Endothelial cell of umbilical vein (primary cell): ENCODE measurements at regions not wholly inside any gene's neighbourhood (a gene's known extent, or its start where the extent isn't known, plus 50 kb on each side); places are given as distances from the start of the nearest gene placed in this dataset.

Experiments
- BruUV-seq: library from RNA; stranded (reverse); fragments of 400-500 nt; replicated peaks from 2 replicates; lab custom pipeline; 2021; lab: Mats Ljungman, UMichigan
- CTCF ChIA-PET: fragments of 300-600, 350-600 bp; sonication (Branson Sonifier 250); formaldehyde crosslinking; loops from one replicate; lab custom pipeline; 2021; ENCODE audit warnings: antibody characterized with exemption, inconsistent platforms; lab: Charles Lee
- POLR2A ChIA-PET: fragments of 300-600, 350-600 bp; sonication (Branson Sonifier 250); formaldehyde crosslinking; loops from one replicate; lab custom pipeline; 2021; ENCODE audit warnings: antibody characterized with exemption, inconsistent platforms; lab: Charles Lee
- DNase-seq: peaks from one replicate; pipeline ENCODE4 v3.0.0-alpha.2; 2011; ENCODE audit warnings: low read depth, low spot score
- FAIRE-seq: peaks from 2 replicates; lab custom pipeline; 2011; peaks lifted over from hg19 to GRCh38; lab: Jason Lieb, UNC
- H2AFZ ChIP-seq: 2 replicates; pipeline ENCODE4 v1.6.0; 2012; ENCODE audit warnings: low read depth, low read length, control low read depth, inconsistent platforms
- H3K27ac ChIP-seq: 2 replicates; pipeline ENCODE4 v1.5.1; 2011; ENCODE audit warnings: low read depth, mild to moderate bottlenecking, control low read depth, low read length, moderate library complexity; ENCODE audit not compliant: insufficient read depth
- H3K27me3 ChIP-seq, 2 experiments: 2 replicates each; pipeline versions ENCODE4 v1.6.0 to v1.6.1; 2011; ENCODE audit warnings: low read length in 2 of 2, mixed read lengths in 1 of 2; ENCODE audit not compliant: control insufficient read depth in 2 of 2, insufficient read depth in 2 of 2
- H3K36me3 ChIP-seq, 2 experiments: 2 replicates in 1 of 2; 3 replicates in 1 of 2; pipeline ENCODE4 v1.5.1; 2011; ENCODE audit warnings: low read length in 2 of 2, mild to moderate bottlenecking in 1 of 2, moderate library complexity in 1 of 2; ENCODE audit not compliant: control insufficient read depth in 2 of 2, insufficient read depth in 2 of 2; ENCODE audit errors: extremely low read depth in 1 of 2
- H3K4me1 ChIP-seq: 3 replicates; pipeline ENCODE4 v1.5.1; 2011; ENCODE audit warnings: mild to moderate bottlenecking, low read length; ENCODE audit not compliant: control insufficient read depth, insufficient read depth; ENCODE audit errors: extremely low read depth
- H3K4me2 ChIP-seq: 2 replicates; pipeline ENCODE4 v1.6.1; 2011; ENCODE audit warnings: low read length, control low read depth, mixed read lengths; ENCODE audit not compliant: insufficient read depth
- H3K4me3 ChIP-seq, 3 experiments: fragments of 200-600 bp in 1 of 3; sonication (generic), shearing (Covaris generic) in 1 of 3; replicated peaks in 1 of 3; 2 replicates each; pipeline ENCODE4 v1.5.1; 2011 to 2016; ENCODE audit warnings: control low read depth in 3 of 3, low read length in 3 of 3, mild to moderate bottlenecking in 2 of 3, inconsistent platforms in 1 of 3, low read depth in 1 of 3, moderate library complexity in 1 of 3; ENCODE audit not compliant: insufficient read depth in 1 of 3
- H3K79me2 ChIP-seq: 2 replicates; pipeline ENCODE4 v1.6.0; 2012; ENCODE audit warnings: low read length, inconsistent platforms; ENCODE audit not compliant: control insufficient read depth, insufficient read depth
- H3K9ac ChIP-seq: replicated peaks from 2 replicates; pipeline ENCODE3; 2011; ENCODE audit warnings: low read length, control low read depth; ENCODE audit not compliant: insufficient read depth; ENCODE audit errors: extremely low read depth
- H3K9me1 ChIP-seq: replicated peaks from 3 replicates; pipeline ENCODE4 v1.6.0; 2011; ENCODE audit warnings: mild to moderate bottlenecking, low read length; ENCODE audit not compliant: control insufficient read depth, insufficient read depth; ENCODE audit errors: extremely low read depth
- H3K9me3 ChIP-seq: replicated peaks from 2 replicates; pipeline ENCODE4 v1.5.1; 2012; ENCODE audit warnings: low read length, inconsistent platforms; ENCODE audit not compliant: control insufficient read depth, insufficient read depth
- H4K20me1 ChIP-seq: replicated peaks from 2 replicates; pipeline ENCODE3; 2011; ENCODE audit warnings: mild to moderate bottlenecking, low read length; ENCODE audit not compliant: control insufficient read depth, insufficient read depth; ENCODE audit errors: extremely low read depth
- CTCF ChIP-seq, 2 donors: IDR thresholded peaks; 1 replicate in 1 of 2; 2 replicates in 1 of 2; pipeline ENCODE4 v1.5.1; 2011; ENCODE audit warnings: low read length in 2 of 2, mild to moderate bottlenecking in 2 of 2, moderate library complexity in 2 of 2, control low read depth in 1 of 2, inconsistent platforms in 1 of 2, low read depth in 1 of 2; ENCODE audit not compliant: insufficient read depth in 1 of 2; ENCODE audit errors: extremely low read depth in 1 of 2
- EZH2 ChIP-seq: IDR thresholded peaks from 2 replicates; pipeline ENCODE4 v1.6.1; 2012; ENCODE audit warnings: borderline replicate concordance, low read depth, mild to moderate bottlenecking, moderate library complexity, low read length, inconsistent platforms; ENCODE audit not compliant: severe bottlenecking
- FOS ChIP-seq: IDR thresholded peaks from 2 replicates; pipeline ENCODE4 v1.6.1; 2011; ENCODE audit warnings: mild to moderate bottlenecking, low read length, moderate library complexity, borderline replicate concordance; ENCODE audit not compliant: insufficient read depth
- GATA2 ChIP-seq: IDR thresholded peaks from 2 replicates; pipeline ENCODE4 v1.7.0; 2011; ENCODE audit warnings: low read depth, mild to moderate bottlenecking, moderate library complexity, mixed read lengths, low read length; ENCODE audit not compliant: insufficient read length, insufficient read depth
- JUN ChIP-seq: IDR thresholded peaks from 2 replicates; pipeline ENCODE4 v1.6.1; 2011; ENCODE audit warnings: borderline replicate concordance, low read depth; ENCODE audit not compliant: insufficient read length, insufficient read depth
- MAX ChIP-seq: IDR thresholded peaks from 2 replicates; pipeline ENCODE4 v1.6.1; 2011; ENCODE audit not compliant: insufficient read depth, insufficient read length
- MYC ChIP-seq: IDR thresholded peaks from one replicate; pipeline ENCODE4 v1.6.1; 2011; ENCODE audit warnings: mild to moderate bottlenecking, low read depth, low read length
- POLR2A ChIP-seq: IDR thresholded peaks from 2 replicates; pipeline ENCODE4 v1.6.1; 2012; ENCODE audit warnings: low read depth, mild to moderate bottlenecking, control low read depth, low read length
- POLR2AphosphoS5 ChIP-seq: IDR thresholded peaks from 2 replicates; pipeline ENCODE4 v1.6.1; 2012; ENCODE audit warnings: low read depth, mild to moderate bottlenecking, control low read depth, low read length, moderate library complexity; ENCODE audit not compliant: insufficient read depth
- dilution Hi-C: fragments of 300-500 bp; cut with MboI; formaldehyde crosslinking; loops from one replicate; pipeline ENCODE4 v1.15.0; 2019; ENCODE audit warnings: low sequenced_read_pairs; ENCODE audit not compliant: extremely low pct_ligation_motif_present
- intact Hi-C: fragments of 100-400 bp; cut with micrococcal nuclease; formaldehyde crosslinking; loops from one replicate; pipeline ENCODE4 v1.10.0; 2022

DNA sequence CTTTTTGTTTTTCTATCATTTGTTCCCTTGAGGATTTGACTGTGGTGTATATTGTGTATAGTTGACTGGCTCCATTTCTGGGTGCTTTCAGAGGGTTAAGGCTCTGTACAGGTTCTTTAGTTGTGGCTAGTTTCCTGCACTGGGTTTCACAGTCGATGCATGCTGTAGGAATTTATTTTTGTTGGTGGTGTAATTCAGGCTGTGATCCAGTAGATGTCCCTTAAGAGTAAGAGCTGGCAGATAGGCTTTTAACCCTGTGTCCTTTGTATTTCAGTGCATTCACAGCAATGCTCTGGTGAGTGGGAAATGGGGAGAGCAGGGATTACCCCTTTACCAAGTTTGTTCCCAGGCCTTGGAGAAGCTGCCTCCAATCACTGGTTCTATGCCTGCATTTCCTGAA, 112.9 kb downstream of the SPATA31D1 start:
- Histone ChIP-seq H3K27ac (no peak overlapping the region), H3K4me3 (no peak overlapping the region), H3K4me2 (no peak overlapping the region), H3K9me3 (no peaks in the 10 kb centered on the region), H3K9me1 (no peaks in the 10 kb centered on the region), H4K20me1 (no peaks in the 10 kb centered on the region), H3K9ac (no peak overlapping the region), H3K4me1 (no peaks in the 10 kb centered on the region), H3K79me2 (no peaks in the 10 kb centered on the region), H2AFZ (no peak overlapping the region), H3K36me3 (no peaks in the 10 kb centered on the region), H3K27me3 (no peaks in the 10 kb centered on the region)
- FAIRE-seq (no peak), DNase-seq (no peak)
- POLR2A ChIA-PET: no interaction called here
- BruUV-seq: no TSS peak
- CTCF ChIA-PET: no interaction called here
- dilution Hi-C loops (no loop called here), intact Hi-C loops (no loop called here)
- TF ChIP-seq EZH2 (no peak), POLR2A (no peak), MYC (no peak), MAX (no peak), FOS (no peak), POLR2AphosphoS5 (no peak), CTCF (IDR thresholded peaks at IDR 0.05; ENCODE audit: extremely low read depth in 1 of 2, insufficient read depth in 1 of 2, low read depth in 1 of 2, low read length in 2 of 2) (no peak), JUN (no peak), GATA2 (no peak)
